T-cell (primary cell): ENCODE measurements at regions not wholly inside any gene's neighbourhood (a gene's known extent, or its start where the extent isn't known, plus 50 kb on each side); places are given as distances from the start of the nearest gene placed in this dataset.
A peak's percentile ranks its signal among the peaks of the same experiment; 100 is the strongest.
"Not testable (repeated sequence)": the region's sequence is repeated elsewhere in the genome, so short reads cannot be mapped to it uniquely, and the experiment has no call there.

Experiments
- ATAC-seq, 4 experiments: fragments of 200-7000 bp in 3 of 4; fragments of 150-1000 bp in 1 of 4; cut with Tn5 transposase; replicated peaks in 1 of 4; 1 replicate in 3 of 4; 2 replicates in 1 of 4; pipeline ENCODE4 v1.10.0; 2021; ENCODE audit warnings: moderate library complexity in 3 of 4, mild to moderate bottlenecking in 2 of 4, moderate number of reproducible peaks in 1 of 4
- CTCF ChIA-PET, 2 donors: fragments of 300-600 bp; sonication (Branson Sonifier 250); formaldehyde crosslinking; loops; one replicate each; lab custom pipeline; 2022; ENCODE audit warnings: antibody characterized with exemption in 2 of 2; lab: Charles Lee
- POLR2A ChIA-PET, 2 donors: fragments of 300-600 bp; sonication (Branson Sonifier 250); formaldehyde crosslinking; loops; one replicate each; lab custom pipeline; 2022; ENCODE audit warnings: antibody characterized with exemption in 2 of 2; lab: Charles Lee
- DNase-seq, 35 experiments: peaks; one replicate each; pipeline versions ENCODE4 v3.0.0 to v3.0.0-alpha.2; 2013 to 2023
- H3K27ac ChIP-seq: one replicate; pipeline ENCODE4 v1.5.1; 2013; ENCODE audit warnings: low read length
- H3K27me3 ChIP-seq, 2 experiments: replicated peaks in 1 of 2; 1 replicate in 1 of 2; 2 replicates in 1 of 2; pipeline versions ENCODE4 v1.6.1 to v1.7.0; 2013; ENCODE audit warnings: low read length in 1 of 2, mixed read lengths in 1 of 2; ENCODE audit not compliant: control insufficient read depth in 2 of 2, insufficient read depth in 2 of 2; ENCODE audit errors: extremely low read depth in 1 of 2
- H3K36me3 ChIP-seq, 2 donors: 1 replicate in 1 of 2; 2 replicates in 1 of 2; pipeline versions ENCODE4 v1.6.1 to v1.7.0; 2013; ENCODE audit warnings: low read length in 1 of 2; ENCODE audit not compliant: control insufficient read depth in 2 of 2, insufficient read depth in 1 of 2; ENCODE audit errors: extremely low read depth in 1 of 2
- H3K4me1 ChIP-seq, 2 experiments: 1 replicate in 1 of 2; 2 replicates in 1 of 2; pipeline versions ENCODE4 v1.6.1 to v1.7.0; 2013; ENCODE audit warnings: low read length in 2 of 2, mixed read lengths in 1 of 2; ENCODE audit not compliant: insufficient read depth in 2 of 2, control insufficient read depth in 1 of 2; ENCODE audit errors: extremely low read depth in 1 of 2
- H3K4me3 ChIP-seq, 2 donors: 1 replicate in 1 of 2; 2 replicates in 1 of 2; pipeline versions ENCODE4 v1.5.1 to v1.7.0; 2013; ENCODE audit warnings: mild to moderate bottlenecking in 2 of 2, low read length in 1 of 2, moderate library complexity in 1 of 2; ENCODE audit not compliant: control insufficient read depth in 1 of 2; ENCODE audit errors: extremely low read depth in 1 of 2
- H3K9me3 ChIP-seq: 2 replicates; pipeline ENCODE4 v1.7.0; 2013
- H3K27ac Mint-ChIP-seq, 2 donors: one replicate each; pipeline ENCODE4 v1.8.0; 2020 to 2021; ENCODE audit warnings: mild to moderate bottlenecking in 2 of 2, mixed read lengths in 2 of 2
- H3K27me3 Mint-ChIP-seq, 2 donors: one replicate each; pipeline ENCODE4 v1.8.0; 2021 to 2022; ENCODE audit warnings: mixed read lengths in 2 of 2
- H3K36me3 Mint-ChIP-seq: one replicate; pipeline ENCODE4 v1.8.0; 2021; ENCODE audit warnings: mixed read lengths
- H3K4me1 Mint-ChIP-seq, 3 donors: one replicate each; pipeline ENCODE4 v1.8.0; 2020 to 2022; ENCODE audit warnings: mixed read lengths in 3 of 3, mild to moderate bottlenecking in 1 of 3
- H3K4me3 Mint-ChIP-seq, 3 donors: one replicate each; pipeline ENCODE4 v1.8.0; 2020 to 2022; ENCODE audit warnings: mild to moderate bottlenecking in 3 of 3, mixed read lengths in 3 of 3, moderate library complexity in 3 of 3
- H3K9me3 Mint-ChIP-seq, 3 donors: one replicate each; pipeline ENCODE4 v1.8.0; 2020 to 2022; ENCODE audit warnings: mixed read lengths in 3 of 3
- WGBS: methylation state at CpG from one replicate; pipeline ENCODE4 v1.1.5; 2013; ENCODE audit warnings: missing lambda C conversion rate; ENCODE audit not compliant: insufficient coverage; 5-methylcytosine and 5-hydroxymethylcytosine counted together

DNA sequence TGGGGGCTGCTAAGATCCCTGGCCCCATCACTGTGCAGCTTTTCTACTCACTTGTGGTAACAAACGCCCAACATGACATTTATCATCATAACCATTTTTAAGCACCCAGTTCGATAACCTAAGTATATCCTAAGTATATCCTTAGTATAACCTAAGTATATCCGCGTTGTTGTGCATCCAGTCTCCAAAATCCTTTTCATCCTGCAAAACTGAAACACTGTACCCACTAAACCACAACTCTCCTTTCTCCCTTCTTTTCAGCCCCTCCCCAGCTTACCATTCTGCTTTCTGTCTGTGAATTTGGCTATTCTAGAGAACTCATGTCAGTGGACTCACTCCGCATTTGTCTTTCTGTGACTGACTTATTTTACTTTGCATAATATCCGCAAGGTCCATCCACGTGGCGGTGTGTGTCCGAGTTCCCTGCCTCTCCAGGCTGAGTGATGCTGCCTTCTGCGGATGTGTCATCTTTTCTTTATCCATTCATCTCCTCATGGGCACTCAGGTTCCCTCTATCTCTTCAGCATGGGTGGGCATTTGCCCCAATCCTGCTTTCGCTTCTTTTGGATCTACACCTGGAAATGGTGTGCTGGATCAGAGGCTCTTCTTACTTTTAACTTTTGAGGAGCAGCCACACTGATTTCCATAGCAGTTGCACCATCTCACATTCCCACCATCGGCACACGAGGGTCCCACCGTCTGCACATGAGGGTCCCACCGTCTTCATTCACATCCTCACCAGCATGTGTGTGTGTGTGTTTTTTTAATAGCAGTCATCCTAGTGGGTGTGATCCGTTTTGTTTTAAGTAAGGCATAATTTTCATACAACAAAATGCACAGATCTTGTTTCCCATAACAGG is 82.4 kb upstream of the CLDN5 start:
- ChIA-PET CTCF (no interaction called here), POLR2A (interaction anchor here in 1 of 2 donors (1.0 kb wide), 1 partner anchor 15 kb away, joined by 3 read pairs; no protein-coding TSS in a partner anchor)
- Mint-ChIP-seq H3K27me3 (no peaks in the 10 kb centered on the region), H3K36me3 (no peaks in the 10 kb centered on the region), H3K9me3 (no peaks in the 10 kb centered on the region), H3K4me1 (peaks cover 53 to 71% (median 61%) of the 10 kb centered on the region in 3 donors), H3K4me3 (peak overlapping the region in 2 of 3 donors; percentile 48 to 71), H3K27ac (peak overlapping the region; percentile 76 to 89)
- H3K4me3 ChIP-seq, result no peak overlapping the region
- 89% methylated on average over 9 of the region's 16 CpGs for WGBS
- ATAC-seq, result no peak
- H3K36me3 ChIP-seq, result no peaks in the 10 kb centered on the region
- peaks cover 0 to 19% of the 10 kb centered on the region in 2 experiments for H3K27me3 ChIP-seq
- H3K9me3 ChIP-seq, result no peaks in the 10 kb centered on the region
- H3K27ac ChIP-seq, result peak overlapping the region; percentile 7
- DNase-seq, result no peak
- H3K4me1 ChIP-seq, result peaks cover 26 to 45% of the 10 kb centered on the region in 2 experiments

DNA sequence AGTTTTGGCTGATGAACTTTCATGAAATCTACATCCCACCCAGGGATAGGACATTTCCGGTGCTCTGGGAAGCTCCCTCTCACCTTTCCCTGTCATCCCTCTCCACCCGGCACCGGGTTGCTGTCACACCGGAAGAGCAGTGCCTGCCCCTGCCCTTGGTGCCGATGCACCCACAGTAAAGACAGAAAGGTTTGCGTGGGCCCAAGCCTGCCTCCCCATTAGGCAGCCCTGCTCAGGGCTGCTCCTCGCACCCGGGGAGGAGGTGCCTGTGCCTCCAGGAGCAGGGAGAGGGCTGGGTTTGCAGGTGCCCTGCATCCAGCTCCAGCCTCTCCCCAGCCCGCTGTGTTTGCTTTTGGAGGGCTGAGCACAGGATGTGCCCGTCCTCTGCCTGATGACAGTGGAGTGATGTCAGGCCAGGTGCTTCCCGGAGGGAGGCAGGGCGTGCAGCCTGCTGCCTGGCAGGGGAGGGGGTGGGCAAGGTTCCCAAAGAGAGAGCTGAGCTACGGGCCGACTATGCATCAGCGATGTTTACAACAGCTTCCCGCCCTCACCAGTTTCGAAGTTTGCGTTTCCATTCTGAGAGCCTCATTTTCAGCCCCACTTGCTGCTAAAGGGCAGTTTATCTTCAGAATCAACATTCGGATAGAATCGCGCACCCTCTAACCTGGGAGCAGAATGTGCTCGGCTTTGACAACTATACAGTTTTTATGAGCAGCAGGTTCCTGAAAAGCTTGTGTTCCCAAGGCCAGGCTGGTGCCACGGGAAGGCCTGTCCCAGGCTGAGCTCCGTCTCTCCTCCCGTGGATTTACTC is 83.2 kb upstream of the CLDN5 start:
- peaks cover 22 to 45% of the 10 kb centered on the region in 2 experiments for H3K4me1 ChIP-seq
- peak overlapping the region; percentile 9 to 71 (median 48) for H3K4me3 Mint-ChIP-seq
- POLR2A ChIA-PET, result interaction anchor here in 1 of 2 donors (1.0 kb wide), 1 partner anchor 16 kb away, joined by 3 read pairs; no protein-coding TSS in a partner anchor
- ATAC-seq (peak; percentile 67 to 97 (median 78)), DNase-seq (peak in 34 of 35 experiments; percentile 20 to 92 (median 68))
- H3K4me3 ChIP-seq, result peak overlapping the region in 1 of 2 donors; percentile 9
- CTCF ChIA-PET, result interaction anchor here in 1 of 2 donors (0.5 kb wide), 1 partner anchor 340 kb away, joined by 3 read pairs; no protein-coding TSS in a partner anchor
- H3K4me1 Mint-ChIP-seq, result peaks cover 53 to 63% (median 57%) of the 10 kb centered on the region in 3 donors
- H3K9me3 Mint-ChIP-seq, result no peaks in the 10 kb centered on the region
- H3K36me3 ChIP-seq, result no peaks in the 10 kb centered on the region
- 45% methylated on average over 23 of the region's 25 CpGs for WGBS
- H3K9me3 ChIP-seq, result no peaks in the 10 kb centered on the region
- peaks cover 0 to 19% of the 10 kb centered on the region in 2 experiments for H3K27me3 ChIP-seq
- peak overlapping the region; percentile 76 to 89 for H3K27ac Mint-ChIP-seq
- no peaks in the 10 kb centered on the region for H3K36me3 Mint-ChIP-seq
- no peaks in the 10 kb centered on the region for H3K27me3 Mint-ChIP-seq
- peak overlapping the region; percentile 47 for H3K27ac ChIP-seq

DNA sequence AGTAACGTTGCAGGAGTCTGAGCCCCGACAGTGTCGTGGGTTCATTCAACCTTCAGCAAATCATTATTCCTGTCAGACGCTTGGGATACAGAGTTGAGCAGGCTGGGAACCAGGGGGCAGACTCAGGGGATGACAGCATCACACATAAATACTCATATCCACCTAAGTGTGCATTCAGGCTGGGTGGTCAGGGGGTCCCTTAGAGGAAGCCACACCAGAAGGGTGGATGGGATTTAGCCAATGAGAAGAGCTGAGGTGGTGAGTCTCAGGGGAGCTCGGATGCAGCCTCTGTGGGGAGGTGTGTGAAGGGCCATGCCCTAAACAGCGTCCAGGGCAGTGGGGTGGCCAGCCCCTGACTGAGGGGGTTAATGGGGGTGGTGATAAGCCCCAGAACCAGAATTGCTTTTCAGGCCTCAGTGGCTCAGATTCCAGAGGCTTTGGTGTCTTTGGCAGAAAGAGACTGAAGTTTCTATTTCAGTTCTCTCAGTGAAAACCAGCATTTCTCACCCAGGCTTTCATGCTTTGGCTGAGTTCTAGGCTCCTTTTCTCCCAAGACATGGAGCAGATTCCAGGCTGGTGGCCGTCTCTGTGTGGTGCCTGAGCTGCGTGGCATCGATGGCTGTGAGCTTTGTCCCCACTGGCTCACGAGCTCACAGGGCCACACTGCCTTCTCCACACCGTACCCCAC is 83.9 kb upstream of the CLDN5 start:
- H3K27ac Mint-ChIP-seq, result peak overlapping the region; percentile 76 to 89
- POLR2A ChIA-PET, result no interaction called here

GRCh38 chr22:19609753-19610152 is 85.5 kb upstream of the CLDN5 start:
- CTCF ChIA-PET, H3K9me3 Mint-ChIP-seq, H3K27ac Mint-ChIP-seq, DNase-seq, POLR2A ChIA-PET, H3K9me3 ChIP-seq, ATAC-seq, H3K4me3 ChIP-seq, H3K27ac ChIP-seq, H3K36me3 ChIP-seq, H3K36me3 Mint-ChIP-seq, H3K27me3 Mint-ChIP-seq: not testable (repeated sequence)
- WGBS, result 96% methylated on average over 2 of the region's 8 CpGs
- peaks cover 20 to 45% of the 10 kb centered on the region in 2 experiments for H3K4me1 ChIP-seq
- peaks cover 42 to 53% (median 43%) of the 10 kb centered on the region in 3 donors for H3K4me1 Mint-ChIP-seq
- H3K4me3 Mint-ChIP-seq, result peak overlapping the region in 1 of 3 donors; percentile 71
- H3K27me3 ChIP-seq, result peaks cover 0 to 26% of the 10 kb centered on the region in 2 experiments

More for the DNA sequence above, 83.9 kb upstream of the CLDN5 start:
- Histone ChIP-seq H3K27ac (peak overlapping the region; percentile 47), H3K4me1 (peaks cover 20 to 45% of the 10 kb centered on the region in 2 experiments), H3K9me3 (no peaks in the 10 kb centered on the region), H3K27me3 (peaks cover 0 to 22% of the 10 kb centered on the region in 2 experiments), H3K36me3 (no peaks in the 10 kb centered on the region), H3K4me3 (no peak overlapping the region)
- Mint-ChIP-seq H3K4me3 (peak overlapping the region in 1 of 3 donors; percentile 71), H3K36me3 (no peaks in the 10 kb centered on the region), H3K4me1 (peaks cover 46 to 55% (median 50%) of the 10 kb centered on the region in 3 donors), H3K9me3 (no peaks in the 10 kb centered on the region), H3K27me3 (no peaks in the 10 kb centered on the region)
- CTCF ChIA-PET, result interaction anchor here in 1 of 2 donors (0.5 kb wide), 1 partner anchor 339 kb away, joined by 3 read pairs; no protein-coding TSS in a partner anchor
- WGBS, result 94% methylated on average over 7 of the region's 11 CpGs
- DNase-seq, result no peak
- ATAC-seq, result no peak

DNA sequence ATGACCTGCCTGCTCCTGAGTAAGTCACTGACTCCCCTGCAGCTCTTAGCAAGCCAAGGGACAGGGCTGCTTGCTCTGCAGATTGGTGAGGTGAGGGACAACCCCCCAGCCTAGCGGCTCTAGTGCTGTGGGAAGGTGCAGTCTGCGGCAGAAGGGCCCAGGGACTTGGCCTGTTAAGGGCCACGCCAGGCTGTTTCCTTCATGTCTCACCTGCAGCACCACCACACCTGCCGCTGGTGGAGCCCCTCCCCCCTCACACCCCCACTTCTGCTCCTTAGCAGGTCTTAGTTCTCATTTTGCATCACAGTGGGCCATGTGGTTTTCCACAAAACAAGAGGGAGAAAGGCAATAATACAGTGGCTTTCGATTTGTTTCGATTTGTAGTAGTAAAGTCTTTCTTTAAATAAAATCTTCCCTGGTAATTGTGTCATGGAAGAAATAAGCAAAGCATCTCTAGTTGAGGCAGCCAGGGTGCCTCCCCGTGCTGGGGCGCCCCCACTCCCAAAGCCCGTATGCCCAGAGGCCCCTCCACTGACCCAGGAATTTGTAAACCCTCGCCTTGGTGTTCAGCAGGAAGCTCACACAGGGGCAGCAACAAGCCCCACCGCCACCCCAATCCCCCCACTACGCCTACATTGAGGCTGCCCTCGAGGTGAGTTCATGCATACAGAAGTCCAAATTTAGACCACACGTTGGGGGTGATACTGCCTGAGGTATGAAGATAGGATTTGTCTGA is 86.5 kb upstream of the CLDN5 start:
- H3K4me3 Mint-ChIP-seq, result peak overlapping the region in 1 of 3 donors; percentile 38
- ChIA-PET POLR2A (no interaction called here), CTCF (no interaction called here)
- no peak overlapping the region for H3K4me3 ChIP-seq
- H3K27ac Mint-ChIP-seq, result peak overlapping the region; percentile 41 to 43
- H3K27ac ChIP-seq, result no peak overlapping the region
- H3K27me3 ChIP-seq, result peaks cover 0 to 27% of the 10 kb centered on the region in 2 experiments
- H3K9me3 ChIP-seq, result no peaks in the 10 kb centered on the region
- peaks cover 40 to 48% (median 41%) of the 10 kb centered on the region in 3 donors for H3K4me1 Mint-ChIP-seq
- 71% methylated on average over 1 of the region's 14 CpGs for WGBS
- H3K9me3 Mint-ChIP-seq, result no peaks in the 10 kb centered on the region
- ATAC-seq (peak in 2 of 4 experiments; percentile 29 to 42), DNase-seq (peak in 11 of 35 experiments; percentile 7 to 50 (median 15))
- H3K36me3 ChIP-seq, result no peaks in the 10 kb centered on the region
- H3K4me1 ChIP-seq, result peaks cover 20 to 45% of the 10 kb centered on the region in 2 experiments
- H3K36me3 Mint-ChIP-seq, result no peaks in the 10 kb centered on the region
- H3K27me3 Mint-ChIP-seq, result no peaks in the 10 kb centered on the region
